Vagina (tissue), 2 donors: ENCODE measurements at regions not wholly inside any gene's neighbourhood (a gene's known extent, or its start where the extent isn't known, plus 50 kb on each side); places are given as distances from the start of the nearest gene placed in this dataset.

Source experiments
- CTCF ChIP-seq, 3 experiments: fragments of 450-650 bp in 2 of 3; fragments of 200-600 bp in 1 of 3; sonication (generic) in 1 of 3; IDR thresholded peaks; one replicate each; pipeline ENCODE4 v1.5.1; 2017 to 2019; ENCODE audit warnings: antibody characterized with exemption in 3 of 3, mild to moderate bottlenecking in 2 of 3, moderate library complexity in 2 of 3
- POLR2A ChIP-seq, 2 donors: fragments of 450-650 bp; IDR thresholded peaks; one replicate each; pipeline ENCODE4 v1.6.1; 2017; ENCODE audit warnings: antibody characterized with exemption in 2 of 2, mild to moderate bottlenecking in 2 of 2, moderate library complexity in 2 of 2

- TF ChIP-seq POLR2A (IDR thresholded peaks at IDR 0.05) (no peak), CTCF (IDR thresholded peaks at IDR 0.05) (no peak)
These were observed 120.4 kb downstream of the TOMM20 start for GRCh38 chr1:235008239-235008638.
